DOHH2 (cell line): ENCODE measurements at regions not wholly inside any gene's neighbourhood (a gene's known extent, or its start where the extent isn't known, plus 50 kb on each side); places are given as distances from the start of the nearest gene placed in this dataset.

Experiments used
- H3F3A ChIP-seq: fragments of 200-600 bp; sonication (generic), shearing (Covaris generic); 2 replicates; pipeline ENCODE4 v1.6.0; 2016; ENCODE audit warnings: antibody characterized with exemption, mild to moderate bottlenecking; ENCODE audit not compliant: control insufficient read depth, insufficient read depth
- H3K27ac ChIP-seq: fragments of 200-600 bp; sonication (generic); 2 replicates; pipeline ENCODE4 v1.5.1; 2014; ENCODE audit warnings: low read depth, mild to moderate bottlenecking, low read length, moderate library complexity
- H3K27me3 ChIP-seq: fragments of 200-600 bp; sonication (generic); 2 replicates; pipeline ENCODE4 v1.6.1; 2014; ENCODE audit warnings: mild to moderate bottlenecking, low read length, mixed read lengths; ENCODE audit not compliant: control insufficient read depth
- H3K36me3 ChIP-seq: fragments of 200-600 bp; sonication (generic); 2 replicates; pipeline ENCODE4 v1.6.1; 2014; ENCODE audit warnings: mild to moderate bottlenecking, low read length, moderate library complexity, mixed read lengths; ENCODE audit not compliant: control insufficient read depth
- H3K4me1 ChIP-seq: fragments of 200-600 bp; sonication (generic); 2 replicates; pipeline ENCODE4 v1.6.1; 2014; ENCODE audit warnings: mild to moderate bottlenecking, low read length, mixed read lengths; ENCODE audit not compliant: control insufficient read depth
- H3K4me2 ChIP-seq: fragments of 200-600 bp; sonication (generic); 2 replicates; pipeline ENCODE4 v1.6.0; 2014; ENCODE audit warnings: mild to moderate bottlenecking, low read length, moderate library complexity
- H3K4me3 ChIP-seq: fragments of 200-600 bp; sonication (generic); 2 replicates; pipeline ENCODE4 v1.5.1; 2014; ENCODE audit warnings: mild to moderate bottlenecking, low read length, mixed read lengths
- H3K79me2 ChIP-seq: fragments of 200-600 bp; sonication (generic); 2 replicates; pipeline ENCODE4 v1.6.1; 2014; ENCODE audit warnings: mild to moderate bottlenecking, low read length, mixed read lengths; ENCODE audit not compliant: control insufficient read depth
- H3K9me2 ChIP-seq: fragments of 200-600 bp; sonication (generic); replicated peaks from 2 replicates; pipeline ENCODE4 v1.6.1; 2014; ENCODE audit warnings: mild to moderate bottlenecking, low read length, mixed read lengths; ENCODE audit not compliant: control insufficient read depth
- H3K9me3 ChIP-seq: fragments of 200-600 bp; sonication (generic); 2 replicates; pipeline ENCODE4 v1.6.1; 2014; ENCODE audit warnings: antibody characterized with exemption, low read length, mixed read lengths; ENCODE audit not compliant: control insufficient read depth, insufficient read depth
- H4K20me1 ChIP-seq: fragments of 200-600 bp; sonication (generic); 2 replicates; pipeline ENCODE4 v1.6.0; 2014; ENCODE audit warnings: low read depth, mild to moderate bottlenecking, antibody characterized with exemption, low read length, moderate library complexity; ENCODE audit not compliant: control insufficient read depth, insufficient read depth
- CTCF ChIP-seq: fragments of 200-600 bp; sonication (generic); IDR thresholded peaks from one replicate; pipeline ENCODE4 v1.5.1; 2014; ENCODE audit warnings: antibody characterized with exemption, mild to moderate bottlenecking, low read depth, low read length; ENCODE audit not compliant: poor library complexity, severe bottlenecking
- EZH2phosphoT487 ChIP-seq: fragments of 200-600 bp; sonication (generic); IDR thresholded peaks from 2 replicates; pipeline ENCODE4 v1.6.1; 2017; ENCODE audit warnings: borderline replicate concordance, mild to moderate bottlenecking, antibody characterized with exemption, low read length, moderate library complexity, mixed read lengths

- H3K36me3 ChIP-seq = no peaks in the 10 kb centered on the region
- no peak for TF ChIP-seq EZH2phosphoT487
- TF ChIP-seq CTCF = no peak
- H3K9me3 ChIP-seq = no peaks in the 10 kb centered on the region
- H3K27me3 ChIP-seq = no peaks in the 10 kb centered on the region
- H3K79me2 ChIP-seq = no peaks in the 10 kb centered on the region
- H3K27ac ChIP-seq = no peak overlapping the region
- H3K4me1 ChIP-seq = peaks cover 2% of the 10 kb centered on the region
- no peaks in the 10 kb centered on the region for H3F3A ChIP-seq
- no peak overlapping the region for H3K4me2 ChIP-seq
- no peaks in the 10 kb centered on the region for H3K9me2 ChIP-seq
- no peaks in the 10 kb centered on the region for H4K20me1 ChIP-seq
- H3K4me3 ChIP-seq = no peak overlapping the region
Observed at GRCh38 chr5:103612545-103612944, 50.0 kb upstream of the NUDT12 start.
